Lung microvascular endothelial cell (primary cell): ENCODE measurements at regions not wholly inside any gene's neighbourhood (a gene's known extent, or its start where the extent isn't known, plus 50 kb on each side); places are given as distances from the start of the nearest gene placed in this dataset.
A peak's percentile ranks its signal among the peaks of the same experiment; 100 is the strongest.
"Not testable (repeated sequence)": the region's sequence is repeated elsewhere in the genome, so short reads cannot be mapped to it uniquely, and the experiment has no call there.

Experiments used
- DNase-seq, 2 donors: peaks; one replicate each; pipeline versions ENCODE4 v3.0.0 to v3.0.0-alpha.2; 2010; ENCODE audit warnings: low read depth in 2 of 2

DNA sequence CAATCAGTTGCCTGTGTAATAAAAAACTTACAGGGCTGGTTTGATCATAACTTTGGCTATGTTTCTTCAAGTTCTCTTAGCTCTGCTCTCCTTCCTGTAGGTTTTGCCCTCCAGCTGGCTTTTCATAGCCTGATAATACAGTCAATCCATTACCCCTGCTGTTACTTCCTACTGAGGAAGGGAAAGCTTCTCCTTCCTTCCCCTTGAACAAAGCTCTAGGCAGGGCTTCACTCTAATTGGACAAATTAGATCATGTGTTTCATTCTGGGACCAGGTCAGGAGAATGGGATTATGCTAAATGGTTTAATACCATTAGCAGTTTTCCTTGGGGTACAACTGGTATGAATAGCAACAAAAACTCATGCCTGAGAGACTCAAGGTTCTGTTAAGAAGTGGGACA lies 106.8 kb upstream of the MCHR2 start:
- no peak for DNase-seq

DNA sequence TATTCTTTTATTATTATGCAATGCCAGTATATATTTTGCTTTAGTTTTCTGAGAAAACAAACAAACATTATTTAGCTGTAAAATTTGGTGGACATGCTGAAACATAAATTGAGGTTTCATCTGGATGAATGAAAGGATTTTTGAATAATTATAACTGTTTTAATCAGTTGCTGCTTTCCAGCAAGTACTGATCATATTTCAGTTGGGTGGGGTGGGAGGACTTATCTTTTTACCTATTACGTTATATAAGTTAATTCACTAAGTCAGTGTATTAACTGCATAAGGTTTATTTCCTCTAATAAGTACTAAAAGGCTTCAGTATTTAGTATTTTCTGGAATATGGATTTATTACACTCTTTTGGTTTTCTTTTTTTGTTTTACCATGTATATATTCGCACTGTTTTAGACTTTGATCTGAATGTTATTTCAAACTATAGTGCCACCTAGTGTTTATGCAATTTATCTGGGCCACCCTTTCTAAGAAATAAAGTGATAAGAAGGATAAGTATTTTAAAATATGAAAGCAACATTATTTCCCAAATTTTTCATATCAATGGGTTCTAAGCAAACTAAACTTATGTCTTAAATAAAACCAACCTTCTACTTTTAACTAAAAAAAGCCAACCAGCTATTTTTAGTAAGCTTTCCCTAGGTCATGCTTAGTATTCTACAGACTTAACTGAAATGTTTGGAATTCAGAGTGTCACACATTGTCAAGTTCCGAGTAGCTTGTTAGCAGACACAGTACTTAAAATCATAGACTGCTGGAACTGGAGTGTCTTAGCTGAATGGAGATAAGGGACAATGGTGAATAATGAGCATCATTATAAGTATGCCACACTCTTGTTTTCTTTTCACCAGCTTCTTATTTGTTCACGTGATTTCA lies 105.4 kb upstream of the MCHR2 start:
- peak; percentile 19 to 38 for DNase-seq

DNA sequence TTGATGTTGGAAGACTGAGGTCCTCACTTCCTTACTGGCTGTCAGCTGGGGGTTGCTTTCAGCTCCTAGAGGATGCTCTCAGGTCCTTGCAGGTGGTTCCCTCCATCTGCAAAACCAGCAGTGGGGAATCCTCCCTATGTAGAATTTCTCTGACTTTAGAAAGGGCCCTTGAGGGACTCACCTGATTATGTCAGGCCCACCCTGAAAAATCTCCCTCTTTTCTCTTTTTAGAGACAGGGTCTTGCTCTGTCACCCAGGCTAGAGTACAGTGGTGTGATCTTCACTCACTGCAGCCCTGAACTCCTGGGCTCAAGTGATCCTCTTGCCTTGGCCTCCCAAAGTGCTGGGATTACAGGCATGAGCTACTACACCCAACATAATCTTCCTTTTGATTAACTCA lies 102.9 kb upstream of the MCHR2 start:
- DNase-seq, result no peak

DNA sequence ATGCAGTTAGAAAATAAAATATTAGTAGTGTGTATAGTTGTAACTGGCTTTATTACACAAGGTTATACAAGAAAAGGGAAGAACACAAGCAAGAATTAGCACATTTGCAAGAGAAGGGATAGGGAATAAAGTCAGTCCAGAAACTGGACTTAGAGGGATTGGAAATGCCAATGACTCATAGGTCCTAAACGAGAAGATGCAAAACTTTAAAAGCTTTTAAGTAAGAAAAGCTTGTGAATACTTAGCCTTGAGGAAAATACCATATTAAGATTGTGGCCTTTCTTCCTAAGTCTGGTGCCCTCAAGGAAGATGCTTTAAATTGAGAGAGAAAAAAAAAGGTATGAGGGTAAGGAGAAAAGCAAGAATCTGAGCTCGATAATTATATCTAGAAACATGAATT lies 102.3 kb upstream of the MCHR2 start:
- DNase-seq, result no peak

DNA sequence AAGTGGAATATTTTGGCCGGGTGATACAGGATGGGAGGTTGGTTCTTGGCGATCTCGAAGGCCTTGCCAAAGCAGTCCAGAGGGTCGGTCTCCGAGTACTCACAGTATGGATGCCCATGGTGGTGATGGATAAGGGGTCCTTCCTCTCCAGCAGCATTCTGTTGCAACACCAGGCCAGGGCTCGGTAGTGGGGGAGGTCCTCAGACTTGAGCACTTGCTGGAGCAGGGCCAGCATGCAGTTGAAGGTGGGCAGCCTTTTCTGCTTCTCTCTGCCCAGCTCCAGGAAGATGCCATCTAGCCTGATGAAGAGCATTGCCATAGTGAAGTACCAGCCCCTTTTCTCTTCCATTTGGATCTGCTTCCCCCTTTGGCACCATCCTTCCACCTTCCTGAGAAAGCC lies 99.4 kb upstream of the MCHR2 start:
- DNase-seq, result no peak

DNA sequence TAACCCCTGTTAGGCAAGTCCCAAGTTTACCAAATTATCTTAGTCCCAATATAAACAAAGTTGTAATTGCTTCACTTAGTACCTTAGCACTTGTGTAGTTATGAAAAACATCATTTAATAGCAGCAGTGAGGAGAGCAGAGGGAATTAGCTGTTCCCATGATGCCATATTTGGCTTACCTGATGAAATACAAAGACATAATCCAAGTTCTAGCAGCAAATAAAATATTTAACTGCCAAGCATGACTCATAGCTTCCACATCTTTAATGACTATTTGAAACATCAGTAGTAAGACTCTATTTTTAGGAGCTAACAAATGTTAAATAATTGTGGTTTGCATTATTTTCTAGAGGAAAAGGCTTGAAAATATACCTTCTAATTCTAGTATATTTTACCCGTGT lies 94.0 kb upstream of the MCHR2 start:
- no peak for DNase-seq

DNA sequence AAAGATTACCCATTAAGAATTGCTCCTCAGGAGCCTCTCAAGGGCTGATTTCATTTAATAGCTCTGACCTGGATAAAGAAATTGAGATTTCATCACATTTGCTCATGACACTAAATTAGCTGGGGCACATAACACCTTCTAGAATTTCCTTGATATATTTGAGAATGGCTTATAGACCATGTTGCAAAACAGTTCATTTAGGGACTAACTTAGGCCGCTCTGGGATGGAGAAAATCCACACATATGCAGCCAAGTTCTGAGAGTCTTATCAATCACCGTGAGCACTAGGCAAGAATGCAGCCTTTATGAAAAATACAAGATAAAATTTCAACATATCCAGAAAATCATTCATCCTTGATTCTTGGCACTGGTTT lies 91.0 kb upstream of the MCHR2 start:
- no peak for DNase-seq

DNA sequence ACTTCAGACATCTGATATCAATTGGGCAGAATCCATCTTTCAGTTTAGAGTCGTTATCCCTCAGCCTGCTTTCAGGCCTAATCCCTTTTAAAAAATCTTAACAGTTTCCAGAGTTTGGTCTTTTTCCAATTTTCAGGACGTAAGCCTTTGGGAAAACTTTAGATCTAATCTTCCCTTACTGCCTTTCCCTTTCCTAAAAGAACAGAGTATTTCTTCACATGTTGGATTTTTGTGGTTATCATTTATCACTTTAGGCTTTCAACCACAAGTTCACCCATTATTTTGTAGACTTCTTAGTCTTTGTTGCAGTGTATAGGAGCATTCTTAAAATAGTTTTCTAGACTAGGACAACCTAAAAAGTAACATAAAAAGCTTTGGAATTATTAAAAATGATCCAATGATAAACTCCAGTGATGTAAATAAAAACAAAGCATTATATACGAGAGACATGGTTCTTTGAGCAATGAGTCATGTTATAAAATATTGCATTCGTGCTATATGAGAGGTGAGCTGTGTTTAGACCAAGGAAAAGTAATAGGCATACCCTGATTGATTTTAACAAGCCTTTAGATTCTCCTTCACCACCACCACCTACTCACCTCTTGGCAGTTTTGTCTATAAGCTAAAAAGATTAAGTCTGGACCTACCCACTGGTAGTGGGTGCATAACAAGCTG lies 90.4 kb upstream of the MCHR2 start:
- no peak for DNase-seq

DNA sequence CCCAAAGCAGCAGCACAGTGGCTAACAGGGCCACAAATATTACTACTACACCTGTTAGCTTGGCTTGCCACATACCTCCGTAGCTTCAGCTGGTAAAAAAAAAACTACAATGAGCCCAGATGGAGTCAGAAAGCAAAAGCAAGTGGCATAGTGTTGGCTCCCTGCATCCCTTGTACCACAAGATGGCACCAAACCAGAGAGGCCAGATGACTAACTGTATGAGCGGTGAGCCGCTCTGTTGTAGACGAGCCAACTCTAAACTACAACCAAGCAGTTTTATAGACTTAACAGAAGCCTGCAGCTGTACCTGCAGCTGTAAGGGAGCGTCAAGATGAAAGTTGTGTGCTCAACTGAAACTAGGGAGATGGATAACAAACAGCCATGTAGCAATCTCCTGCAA lies 84.5 kb upstream of the MCHR2 start:
- peak; percentile 8 to 10 for DNase-seq

DNA sequence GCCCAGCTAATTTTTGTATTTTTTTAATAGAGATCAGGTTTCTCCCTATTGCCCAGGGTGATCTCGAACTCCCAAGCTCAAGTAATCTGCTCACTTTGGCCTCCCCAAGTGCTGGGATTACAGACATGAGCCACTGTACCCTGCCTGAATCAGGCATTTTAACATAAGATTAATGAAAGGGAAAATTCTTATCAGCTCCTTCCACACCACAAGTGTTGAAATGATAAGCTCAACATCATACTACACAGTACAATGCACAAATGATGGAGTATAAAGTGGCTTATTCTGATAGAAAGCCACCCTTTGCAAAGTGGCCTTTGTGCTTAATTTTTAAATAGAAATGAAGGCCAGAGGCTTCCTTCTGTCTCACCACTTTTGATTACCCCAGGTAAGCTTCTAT lies 71.3 kb upstream of the MCHR2 start:
- DNase-seq, result no peak

DNA sequence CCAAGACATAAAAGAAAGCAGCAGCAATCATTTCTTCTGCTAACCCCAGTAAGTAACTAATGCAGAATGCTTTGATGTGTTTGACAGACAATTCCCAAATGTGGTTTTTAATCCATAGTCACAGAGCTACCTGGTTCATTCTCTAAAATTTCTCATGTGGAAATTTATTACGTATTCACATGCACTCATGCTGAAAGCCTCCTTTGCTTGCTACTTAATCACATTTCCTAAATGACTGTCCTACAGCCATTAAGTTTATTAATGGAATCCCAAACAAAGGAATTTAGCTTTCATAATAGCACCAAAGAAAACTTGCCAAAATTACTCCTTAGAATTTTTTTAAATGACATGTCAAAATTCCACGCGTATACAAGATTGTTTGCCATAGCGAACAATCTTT lies 68.6 kb upstream of the MCHR2 start:
- no peak for DNase-seq

DNA sequence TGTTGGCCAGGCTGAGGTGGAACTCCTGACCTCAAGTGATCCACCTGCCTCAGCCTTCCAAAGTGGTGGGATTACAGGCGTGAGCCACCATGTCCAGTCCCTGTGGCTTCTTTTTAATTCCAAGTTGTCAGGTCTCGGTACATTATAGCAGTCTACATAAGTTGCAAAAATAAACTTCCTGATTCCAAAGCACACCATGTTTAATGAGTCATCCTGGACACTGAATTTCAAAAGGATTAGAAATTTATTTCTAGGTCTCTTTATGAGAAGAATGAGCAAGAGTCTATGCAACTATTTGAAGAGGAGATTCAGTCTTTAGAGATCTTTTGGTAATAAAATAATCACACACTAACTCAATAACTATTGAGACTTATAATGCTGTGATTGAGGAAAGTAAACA lies 63.9 kb upstream of the MCHR2 start:
- DNase-seq, result no peak

DNA sequence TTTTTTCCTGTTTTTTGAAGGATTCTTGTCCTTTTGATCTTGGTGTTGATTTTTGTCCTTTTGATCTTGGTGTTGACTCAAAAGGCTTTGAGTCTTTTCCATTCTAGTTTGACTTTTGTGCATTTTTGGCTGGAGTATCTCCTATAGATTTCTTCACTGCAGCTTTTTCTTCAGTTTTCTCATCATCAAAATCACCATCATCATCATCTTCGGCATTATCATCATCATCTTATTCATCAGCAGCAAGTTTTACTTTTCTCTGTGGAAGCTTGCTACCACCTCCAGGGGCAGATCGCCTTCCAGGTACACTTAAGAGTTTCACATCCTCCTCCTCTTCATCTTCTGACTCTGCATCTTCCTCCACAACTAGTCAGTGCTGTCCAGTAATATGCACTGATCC lies 56.5 kb upstream of the MCHR2 start:
- no peak for DNase-seq

DNA sequence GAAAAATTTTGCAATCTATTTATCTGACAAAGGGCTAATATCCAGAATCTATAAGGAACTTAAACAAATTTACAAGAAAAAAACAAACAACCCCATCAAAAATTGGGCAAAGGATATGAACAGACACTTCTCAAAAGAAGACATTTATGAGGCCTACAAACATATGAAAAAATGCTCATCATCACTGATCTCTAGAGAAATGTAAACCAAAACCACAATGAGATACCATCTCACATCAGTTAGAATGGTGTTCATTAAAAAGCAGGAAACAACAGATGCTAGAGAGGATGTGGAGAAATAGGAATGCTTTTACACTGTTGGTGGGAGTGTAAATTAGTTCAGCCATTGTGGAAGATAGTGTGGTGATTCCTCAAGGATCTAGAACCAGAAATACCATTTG lies 49.9 kb upstream of the MCHR2 start:
- DNase-seq, result not testable (repeated sequence)
